ENCODE measurements at regions not wholly inside any gene's neighbourhood (a gene's known extent, or its start where the extent isn't known, plus 50 kb on each side); places are given as distances from the start of the nearest gene placed in this dataset.

DNA sequence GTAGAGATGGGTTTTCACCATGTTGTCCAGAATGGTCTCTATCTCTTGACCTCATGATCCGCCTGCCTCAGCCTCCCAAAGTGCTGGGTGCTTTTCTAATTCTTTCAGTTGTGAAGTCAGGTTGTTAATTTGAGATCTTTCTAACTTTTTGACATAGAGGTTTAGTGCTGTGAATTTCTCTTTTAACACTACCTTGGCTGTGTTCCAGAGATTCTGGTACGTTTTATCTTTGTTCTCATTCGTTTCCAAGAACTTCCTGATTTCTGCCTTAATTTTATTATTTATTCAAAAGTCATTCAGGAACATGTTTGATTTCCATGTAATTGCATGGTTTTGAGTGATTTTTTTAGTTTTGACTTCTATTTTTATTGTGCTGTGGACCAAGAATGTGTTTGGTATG, 63.5 kb upstream of the CCDC54 start:
- TF ChIP-seq FOXA2 (IDR thresholded peaks at IDR 0.05): no peak
- no peak overlapping the region for H3K27ac ChIP-seq (ENCODE audit: low read depth in 1 of 2, low read length in 2 of 2)
- 62% methylated on average over 3 of the region's 3 CpGs for WGBS
- H3K36me3 ChIP-seq (ENCODE audit: control insufficient read depth in 4 of 4, insufficient read depth in 3 of 4, low read depth in 1 of 4, low read length in 3 of 4): no peaks in the 10 kb centered on the region
- no peak overlapping the region for H3K4me3 ChIP-seq (ENCODE audit: low read depth in 1 of 3, low read length in 3 of 3)
- H3K27me3 ChIP-seq (ENCODE audit: control insufficient read depth in 4 of 4, insufficient read depth in 4 of 4, low read length in 3 of 4): no peaks in the 10 kb centered on the region
- H3K9me3 ChIP-seq (ENCODE audit: control insufficient read depth in 4 of 4, low read length in 3 of 4): no peaks in the 10 kb centered on the region
- no peak overlapping the region for H3K9ac ChIP-seq (ENCODE audit: low read depth in 1 of 2, low read length in 2 of 2)
- DNase-seq (ENCODE audit: low spot score): no peak
- H3K4me1 ChIP-seq (ENCODE audit: control insufficient read depth in 4 of 4, insufficient read depth in 4 of 4, low read length in 3 of 4): no peaks in the 10 kb centered on the region

DNA sequence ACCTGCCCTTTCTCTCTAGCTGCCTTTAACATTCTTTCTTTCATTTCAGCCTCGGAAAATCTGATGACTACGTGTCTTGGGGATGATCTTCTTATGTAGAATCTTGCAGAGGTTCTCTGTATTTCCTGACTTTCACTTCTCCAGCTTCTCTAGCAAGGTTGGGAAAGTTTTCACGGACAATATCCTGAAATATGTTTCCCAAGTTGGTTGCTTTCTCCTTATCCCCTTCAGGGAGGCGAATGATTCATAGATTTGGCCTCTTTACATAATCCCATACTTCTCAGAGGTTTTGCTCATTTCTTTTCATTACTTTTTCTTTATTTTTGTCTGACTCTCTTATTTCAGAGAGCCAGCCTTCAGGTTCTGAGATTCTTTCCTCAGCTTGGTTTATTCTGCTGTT, 62.1 kb upstream of the CCDC54 start:
- Histone ChIP-seq H3K27me3 (ENCODE audit: control insufficient read depth in 4 of 4, insufficient read depth in 4 of 4, low read length in 3 of 4) (no peaks in the 10 kb centered on the region), H3K36me3 (ENCODE audit: control insufficient read depth in 4 of 4, insufficient read depth in 3 of 4, low read depth in 1 of 4, low read length in 3 of 4) (no peaks in the 10 kb centered on the region), H3K4me1 (ENCODE audit: control insufficient read depth in 4 of 4, insufficient read depth in 4 of 4, low read length in 3 of 4) (no peaks in the 10 kb centered on the region), H3K9me3 (ENCODE audit: control insufficient read depth in 4 of 4, low read length in 3 of 4) (no peaks in the 10 kb centered on the region), H3K9ac (ENCODE audit: low read depth in 1 of 2, low read length in 2 of 2) (no peak overlapping the region), H3K27ac (ENCODE audit: low read depth in 1 of 2, low read length in 2 of 2) (no peak overlapping the region), H3K4me3 (ENCODE audit: low read depth in 1 of 3, low read length in 3 of 3) (no peak overlapping the region)
- TF ChIP-seq RXRA (IDR thresholded peaks at IDR 0.05): no peak
- no peak for TF ChIP-seq RAD21 (IDR thresholded peaks at IDR 0.05)
- 87% methylated on average over 4 of the region's 4 CpGs for WGBS
- DNase-seq (ENCODE audit: low spot score): no peak

DNA sequence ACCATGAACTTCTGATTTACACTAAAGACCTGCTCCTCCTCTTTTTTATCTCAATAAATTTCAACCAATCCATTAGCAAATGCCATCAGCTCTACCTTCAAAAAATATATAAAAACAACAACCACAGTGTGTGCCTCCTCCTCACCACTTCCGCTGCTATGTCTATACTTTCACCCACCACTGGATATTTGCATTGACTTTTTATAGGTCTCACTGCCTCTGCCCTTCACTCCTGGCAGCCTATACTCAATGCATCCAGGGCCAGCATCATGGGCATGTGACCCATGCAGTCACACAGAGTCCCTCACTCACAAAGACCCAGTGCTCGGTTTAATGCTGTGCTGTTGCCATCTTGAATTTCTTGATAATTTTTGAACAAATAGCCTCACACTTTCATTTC, 53.5 kb upstream of the CCDC54 start:
- H3K9me3 ChIP-seq (ENCODE audit: control insufficient read depth in 4 of 4, low read length in 3 of 4): no peaks in the 10 kb centered on the region
- H3K27me3 ChIP-seq (ENCODE audit: control insufficient read depth in 4 of 4, insufficient read depth in 4 of 4, low read length in 3 of 4): no peaks in the 10 kb centered on the region
- no peaks in the 10 kb centered on the region for H3K36me3 ChIP-seq (ENCODE audit: control insufficient read depth in 4 of 4, insufficient read depth in 3 of 4, low read depth in 1 of 4, low read length in 3 of 4)
- 97% methylated on average over 2 of the region's 2 CpGs for WGBS
- H3K27ac ChIP-seq (ENCODE audit: low read depth in 1 of 2, low read length in 2 of 2): no peak overlapping the region
- H3K9ac ChIP-seq (ENCODE audit: low read depth in 1 of 2, low read length in 2 of 2): no peak overlapping the region
- H3K4me3 ChIP-seq (ENCODE audit: low read depth in 1 of 3, low read length in 3 of 3): no peak overlapping the region
- H3K4me1 ChIP-seq (ENCODE audit: control insufficient read depth in 4 of 4, insufficient read depth in 4 of 4, low read length in 3 of 4): no peaks in the 10 kb centered on the region
- TF ChIP-seq TAF1 (conservative IDR thresholded peaks at IDR 0.05): no peak
- TF ChIP-seq SP1 (IDR thresholded peaks at IDR 0.05): no peak
- TF ChIP-seq EGR1 (IDR thresholded peaks at IDR 0.05; ENCODE audit: low read depth in 2 of 2): no peak
- TF ChIP-seq, protein P1, sequence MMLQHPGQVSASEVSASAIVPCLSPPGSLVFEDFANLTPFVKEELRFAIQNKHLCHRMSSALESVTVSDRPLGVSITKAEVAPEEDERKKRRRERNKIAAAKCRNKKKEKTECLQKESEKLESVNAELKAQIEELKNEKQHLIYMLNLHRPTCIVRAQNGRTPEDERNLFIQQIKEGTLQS (IDR thresholded peaks at IDR 0.05): no peak
- TF ChIP-seq YY1 (IDR thresholded peaks at IDR 0.05): no peak
- no peak for TF ChIP-seq NR2F2 (IDR thresholded peaks at IDR 0.05)
- no peak for TF ChIP-seq JUND (IDR thresholded peaks at IDR 0.05)
- TF ChIP-seq FOXA2 (IDR thresholded peaks at IDR 0.05): no peak
- TF ChIP-seq, protein P2, sequence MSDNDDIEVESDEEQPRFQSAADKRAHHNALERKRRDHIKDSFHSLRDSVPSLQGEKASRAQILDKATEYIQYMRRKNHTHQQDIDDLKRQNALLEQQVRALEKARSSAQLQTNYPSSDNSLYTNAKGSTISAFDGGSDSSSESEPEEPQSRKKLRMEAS (IDR thresholded peaks at IDR 0.05): no peak
- TF ChIP-seq GABPA (IDR thresholded peaks at IDR 0.05 in 1 of 2, conservative IDR thresholded peaks at IDR 0.05 in 1 of 2): no peak
- no peak for TF ChIP-seq RXRA (IDR thresholded peaks at IDR 0.05)
- no peak for TF ChIP-seq RAD21 (IDR thresholded peaks at IDR 0.05)
- TF ChIP-seq, protein P3, sequence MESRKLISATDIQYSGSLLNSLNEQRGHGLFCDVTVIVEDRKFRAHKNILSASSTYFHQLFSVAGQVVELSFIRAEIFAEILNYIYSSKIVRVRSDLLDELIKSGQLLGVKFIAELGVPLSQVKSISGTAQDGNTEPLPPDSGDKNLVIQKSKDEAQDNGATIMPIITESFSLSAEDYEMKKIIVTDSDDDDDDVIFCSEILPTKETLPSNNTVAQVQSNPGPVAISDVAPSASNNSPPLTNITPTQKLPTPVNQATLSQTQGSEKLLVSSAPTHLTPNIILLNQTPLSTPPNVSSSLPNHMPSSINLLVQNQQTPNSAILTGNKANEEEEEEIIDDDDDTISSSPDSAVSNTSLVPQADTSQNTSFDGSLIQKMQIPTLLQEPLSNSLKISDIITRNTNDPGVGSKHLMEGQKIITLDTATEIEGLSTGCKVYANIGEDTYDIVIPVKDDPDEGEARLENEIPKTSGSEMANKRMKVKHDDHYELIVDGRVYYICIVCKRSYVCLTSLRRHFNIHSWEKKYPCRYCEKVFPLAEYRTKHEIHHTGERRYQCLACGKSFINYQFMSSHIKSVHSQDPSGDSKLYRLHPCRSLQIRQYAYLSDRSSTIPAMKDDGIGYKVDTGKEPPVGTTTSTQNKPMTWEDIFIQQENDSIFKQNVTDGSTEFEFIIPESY (IDR thresholded peaks at IDR 0.05): no peak
- no peak for TF ChIP-seq FOXA1 (IDR thresholded peaks at IDR 0.05)
- TF ChIP-seq HNF4A (conservative IDR thresholded peaks at IDR 0.05): no peak
- TF ChIP-seq, protein P4, sequence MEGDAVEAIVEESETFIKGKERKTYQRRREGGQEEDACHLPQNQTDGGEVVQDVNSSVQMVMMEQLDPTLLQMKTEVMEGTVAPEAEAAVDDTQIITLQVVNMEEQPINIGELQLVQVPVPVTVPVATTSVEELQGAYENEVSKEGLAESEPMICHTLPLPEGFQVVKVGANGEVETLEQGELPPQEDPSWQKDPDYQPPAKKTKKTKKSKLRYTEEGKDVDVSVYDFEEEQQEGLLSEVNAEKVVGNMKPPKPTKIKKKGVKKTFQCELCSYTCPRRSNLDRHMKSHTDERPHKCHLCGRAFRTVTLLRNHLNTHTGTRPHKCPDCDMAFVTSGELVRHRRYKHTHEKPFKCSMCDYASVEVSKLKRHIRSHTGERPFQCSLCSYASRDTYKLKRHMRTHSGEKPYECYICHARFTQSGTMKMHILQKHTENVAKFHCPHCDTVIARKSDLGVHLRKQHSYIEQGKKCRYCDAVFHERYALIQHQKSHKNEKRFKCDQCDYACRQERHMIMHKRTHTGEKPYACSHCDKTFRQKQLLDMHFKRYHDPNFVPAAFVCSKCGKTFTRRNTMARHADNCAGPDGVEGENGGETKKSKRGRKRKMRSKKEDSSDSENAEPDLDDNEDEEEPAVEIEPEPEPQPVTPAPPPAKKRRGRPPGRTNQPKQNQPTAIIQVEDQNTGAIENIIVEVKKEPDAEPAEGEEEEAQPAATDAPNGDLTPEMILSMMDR (IDR thresholded peaks at IDR 0.05; ENCODE audit: low read depth, low read length, missing input control): no peak
- TF ChIP-seq HNF4G (IDR thresholded peaks at IDR 0.05): no peak
- no peak for DNase-seq (ENCODE audit: low spot score)

Data from liver (tissue), 8 donors.